Activated naive CD4-positive, alpha-beta T cell treated with anti-CD3 and anti-CD28 coated beads, Interleukin-2, amount 50 U/mL, for 72 hours (primary cell): ENCODE measurements at regions not wholly inside any gene's neighbourhood (a gene's known extent, or its start where the extent isn't known, plus 50 kb on each side); places are given as distances from the start of the nearest gene placed in this dataset.
A peak's percentile ranks its signal among the peaks of the same experiment; 100 is the strongest.
"Not testable (repeated sequence)": the region's sequence is repeated elsewhere in the genome, so short reads cannot be mapped to it uniquely, and the experiment has no call there.

ENCODE experiments used
- ATAC-seq, 2 donors: fragments of 150-1000 bp; cut with Tn5 transposase; 2 replicates each; pipeline ENCODE4 v1.10.0; 2021; ENCODE audit warnings: mild to moderate bottlenecking in 2 of 2, moderate library complexity in 2 of 2
- DNase-seq, 2 donors: peaks; one replicate each; pipeline ENCODE4 v3.0.0; 2021 to 2022; ENCODE audit warnings: low spot score in 2 of 2
- H3K27ac Mint-ChIP-seq, 2 donors: one replicate each; pipeline ENCODE4 v1.8.0; 2022; ENCODE audit warnings: mild to moderate bottlenecking in 2 of 2, mixed read lengths in 2 of 2
- H3K36me3 Mint-ChIP-seq, 2 donors: one replicate each; pipeline ENCODE4 v1.8.0; 2022; ENCODE audit warnings: mixed read lengths in 2 of 2
- H3K9me3 Mint-ChIP-seq, 2 donors: one replicate each; pipeline ENCODE4 v1.8.0; 2022; ENCODE audit warnings: mixed read lengths in 2 of 2

DNA sequence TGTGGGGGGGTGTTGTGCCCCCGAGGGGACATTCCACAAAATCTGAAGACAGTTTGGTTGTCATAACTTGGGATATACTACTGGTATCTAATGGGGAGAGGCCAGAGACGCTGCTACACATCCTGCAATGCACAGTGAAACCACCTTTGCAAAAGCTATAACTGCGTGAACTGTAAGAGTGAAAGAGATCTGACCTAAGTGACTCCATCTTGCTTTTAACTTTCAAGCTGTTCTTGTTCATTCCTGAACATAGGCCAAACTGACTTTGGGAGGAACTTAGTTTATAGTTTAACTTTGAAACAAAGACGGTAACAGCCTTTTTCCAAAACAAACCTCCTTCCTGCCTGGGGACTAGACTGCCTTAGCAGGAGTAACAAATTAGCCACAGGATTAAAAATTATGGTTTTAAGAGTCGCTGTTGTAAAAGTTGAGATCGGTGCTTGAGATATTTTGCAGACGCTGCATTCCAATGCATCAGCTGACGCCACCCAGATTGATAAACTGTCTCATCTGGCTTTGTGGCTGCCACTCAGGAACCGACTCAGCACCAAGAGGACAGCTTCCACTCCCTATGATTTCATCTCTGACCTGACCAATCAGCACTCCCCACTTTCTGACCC, 70.9 kb downstream of the ATXN3L start:
- no peak for ATAC-seq
- peaks cover 0 to 13% of the 10 kb centered on the region in 2 donors for H3K9me3 Mint-ChIP-seq
- peaks cover 0 to 6% of the 10 kb centered on the region in 2 donors for H3K36me3 Mint-ChIP-seq
- DNase-seq: no peak
- no peak overlapping the region for H3K27ac Mint-ChIP-seq

DNA sequence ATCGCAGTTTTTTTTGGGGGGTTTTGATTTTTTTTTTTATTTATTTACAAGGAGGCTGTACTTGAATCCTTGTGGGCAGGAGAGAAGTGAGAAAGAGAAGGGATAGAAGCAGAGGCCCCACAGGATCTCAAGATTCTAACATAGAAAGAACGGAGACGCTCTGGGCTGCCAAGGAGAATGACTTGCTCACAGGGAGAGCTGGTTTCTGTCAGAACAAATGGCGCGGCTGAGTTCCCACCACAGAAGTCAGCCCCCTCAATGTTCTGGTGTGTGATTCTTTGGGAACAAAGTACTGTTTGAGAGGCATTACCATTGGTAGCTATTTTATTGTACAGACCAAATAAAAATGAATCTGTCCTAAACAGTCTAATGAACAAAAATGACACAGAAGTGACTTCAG, 80.6 kb downstream of the ATXN3L start:
- no peak for DNase-seq
- no peak for ATAC-seq
- no peaks in the 10 kb centered on the region for H3K9me3 Mint-ChIP-seq
- no peaks in the 10 kb centered on the region for H3K36me3 Mint-ChIP-seq
- no peak overlapping the region for H3K27ac Mint-ChIP-seq

DNA sequence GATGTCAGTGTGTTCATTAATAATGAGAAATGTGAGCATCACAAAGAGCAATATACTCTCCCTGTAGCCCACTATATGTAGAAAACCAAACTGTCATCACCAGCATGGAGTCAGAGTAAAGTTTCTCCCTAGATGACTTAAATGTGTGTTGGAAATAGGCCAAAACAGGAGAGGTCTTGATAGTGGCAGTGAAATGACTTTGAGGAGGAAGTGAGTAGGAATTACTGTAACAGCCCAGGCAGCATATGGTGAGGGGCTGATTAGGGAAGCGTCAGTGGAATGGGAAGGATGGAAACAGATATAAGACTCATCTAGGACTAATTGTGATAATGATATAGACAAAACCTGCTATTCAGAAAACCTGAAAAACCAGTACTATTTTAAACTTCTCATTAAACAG, 83.9 kb downstream of the ATXN3L start:
- DNase-seq: no peak
- no peak for ATAC-seq
- H3K36me3 Mint-ChIP-seq: no peaks in the 10 kb centered on the region
- H3K9me3 Mint-ChIP-seq: no peaks in the 10 kb centered on the region
- H3K27ac Mint-ChIP-seq: no peak overlapping the region

DNA sequence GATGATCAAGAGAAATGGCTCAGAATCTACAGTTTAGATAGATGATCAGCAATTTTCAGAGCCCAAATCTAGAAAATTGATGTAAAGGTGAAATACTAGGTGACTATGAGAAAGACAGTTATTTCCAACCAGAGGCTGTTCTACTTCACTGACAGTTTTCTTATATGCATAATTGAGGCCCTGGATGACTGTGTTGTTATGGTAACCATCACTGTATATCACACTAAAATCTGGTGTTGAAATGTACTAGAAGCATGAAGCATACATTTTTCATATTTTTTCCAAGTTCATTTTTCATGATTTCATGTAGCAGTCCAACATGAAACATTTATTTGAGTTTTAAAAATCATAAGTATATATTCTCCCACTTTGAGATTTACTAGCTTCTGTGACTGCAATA, 87.4 kb downstream of the ATXN3L start:
- Mint-ChIP-seq H3K36me3 (no peaks in the 10 kb centered on the region), H3K27ac (no peak overlapping the region), H3K9me3 (no peaks in the 10 kb centered on the region)
- DNase-seq (no peak), ATAC-seq (no peak)

DNA sequence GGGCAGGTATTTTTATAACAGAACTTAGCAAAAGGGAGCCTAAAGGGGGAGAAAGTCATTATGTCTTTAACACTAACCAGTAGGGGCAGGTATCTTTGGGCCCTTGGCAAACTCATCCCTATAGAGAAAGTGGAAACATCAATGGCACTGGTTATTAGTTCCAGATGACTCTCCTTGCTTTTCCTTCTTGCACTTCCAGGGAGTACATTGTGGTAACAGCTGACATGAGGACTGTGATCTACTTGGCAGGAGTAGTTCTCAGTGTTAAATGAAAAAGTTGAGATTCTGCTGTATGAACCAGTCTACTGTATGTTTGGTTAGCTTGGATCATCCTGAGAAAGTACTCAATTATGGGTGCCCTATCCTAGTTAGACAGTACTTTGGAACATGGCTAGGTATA, 93.6 kb downstream of the ATXN3L start:
- Mint-ChIP-seq H3K27ac (no peak overlapping the region), H3K9me3 (peaks cover 3 to 10% of the 10 kb centered on the region in 2 donors), H3K36me3 (no peaks in the 10 kb centered on the region)
- DNase-seq (no peak), ATAC-seq (no peak)

DNA sequence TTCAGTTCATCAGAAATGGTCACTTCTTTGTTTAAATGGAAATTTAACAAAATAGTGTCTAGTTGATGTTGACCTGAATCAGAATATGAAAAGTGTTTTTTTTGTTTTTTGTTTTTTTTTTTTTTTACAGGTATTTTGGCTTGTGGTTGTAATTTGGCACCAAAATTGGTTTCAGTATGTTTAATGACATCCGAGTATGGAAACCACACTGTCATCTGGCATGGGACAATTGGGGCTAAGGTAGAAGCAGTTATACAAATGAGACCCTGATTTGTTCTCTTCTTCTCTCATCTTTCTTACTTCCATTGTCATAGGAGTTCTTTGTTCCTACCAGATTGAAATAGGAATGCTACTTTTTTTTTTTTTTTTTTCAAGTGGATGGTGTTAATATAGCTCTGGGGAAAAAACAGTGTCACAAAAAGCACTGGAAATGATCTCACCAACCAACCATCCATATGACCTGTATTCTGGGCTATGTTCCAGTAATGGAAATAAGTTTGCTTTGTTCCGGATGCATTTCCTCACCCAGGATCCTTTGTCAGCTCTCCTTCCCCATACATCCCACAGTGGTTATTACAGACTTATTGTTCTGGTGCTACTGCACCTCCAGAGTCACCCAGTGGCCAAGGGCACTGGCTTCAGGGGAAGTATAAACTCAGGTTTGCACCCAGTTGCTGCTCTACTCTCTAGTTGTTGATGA, 95.8 kb downstream of the ATXN3L start:
- no peaks in the 10 kb centered on the region for H3K36me3 Mint-ChIP-seq
- peaks cover 3 to 10% of the 10 kb centered on the region in 2 donors for H3K9me3 Mint-ChIP-seq
- ATAC-seq (no peak), DNase-seq (no peak)
- H3K27ac Mint-ChIP-seq: no peak overlapping the region

DNA sequence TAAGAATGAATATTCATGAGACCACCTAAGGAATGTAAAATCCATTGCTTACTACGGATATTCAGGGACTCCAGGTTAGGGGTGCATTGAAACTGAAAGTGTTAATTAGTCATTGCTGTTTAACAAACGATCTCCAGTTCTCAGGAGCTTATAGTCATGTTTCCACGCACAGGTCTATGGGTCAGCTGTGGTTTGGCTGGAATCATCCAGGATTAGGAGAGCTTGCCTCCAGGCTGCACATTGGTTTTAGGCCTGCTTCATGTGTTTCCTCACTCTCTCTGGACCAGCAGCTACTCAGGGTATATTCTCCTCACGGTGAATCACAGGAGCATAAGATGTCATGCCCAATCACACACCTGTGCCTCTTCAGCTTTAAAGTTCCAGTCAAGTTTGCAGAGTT, 98.9 kb downstream of the ATXN3L start:
- Mint-ChIP-seq H3K9me3 (peaks cover 3 to 6% of the 10 kb centered on the region in 2 donors), H3K27ac (no peak overlapping the region), H3K36me3 (no peaks in the 10 kb centered on the region)
- ATAC-seq (no peak), DNase-seq (no peak)

DNA sequence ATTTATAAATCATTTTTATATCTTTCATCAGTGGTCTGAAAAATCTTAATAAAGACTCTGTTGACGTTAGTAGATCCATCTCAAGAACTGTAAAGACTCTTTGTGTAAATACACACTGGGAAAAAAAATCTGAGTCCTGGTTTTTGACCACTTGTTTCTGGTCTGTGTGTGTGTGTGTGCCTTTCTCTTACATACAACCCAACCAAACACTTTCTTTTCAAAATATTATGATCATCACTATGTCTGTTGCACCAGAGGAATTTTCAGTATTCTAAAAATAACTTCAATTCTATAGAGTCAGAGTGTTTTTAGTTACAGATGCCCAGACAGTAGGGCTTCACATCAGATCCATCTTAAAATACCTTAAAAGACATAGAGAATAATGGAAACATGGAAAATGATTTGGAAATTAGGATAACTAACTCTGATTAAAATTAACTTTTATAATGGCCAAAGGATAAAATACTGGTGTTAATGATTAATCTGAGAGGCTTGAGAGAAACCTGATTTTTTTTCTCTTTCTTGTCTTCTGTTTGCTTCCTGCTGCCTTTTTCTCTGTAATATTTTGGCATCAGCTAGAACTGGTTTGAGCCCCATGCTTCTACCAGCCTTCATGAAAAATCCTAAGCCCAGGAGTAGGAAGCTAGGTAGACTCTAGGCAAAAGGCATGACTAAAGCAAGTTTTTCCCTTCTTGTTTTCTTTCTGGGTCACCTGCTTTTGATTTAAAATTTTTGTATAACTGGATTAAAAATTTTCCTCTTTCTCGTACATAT, 99.7 kb downstream of the ATXN3L start:
- DNase-seq (no peak), ATAC-seq (no peak)
- H3K9me3 Mint-ChIP-seq: peaks cover 3 to 6% of the 10 kb centered on the region in 2 donors
- H3K27ac Mint-ChIP-seq: no peak overlapping the region
- H3K36me3 Mint-ChIP-seq: no peaks in the 10 kb centered on the region

DNA sequence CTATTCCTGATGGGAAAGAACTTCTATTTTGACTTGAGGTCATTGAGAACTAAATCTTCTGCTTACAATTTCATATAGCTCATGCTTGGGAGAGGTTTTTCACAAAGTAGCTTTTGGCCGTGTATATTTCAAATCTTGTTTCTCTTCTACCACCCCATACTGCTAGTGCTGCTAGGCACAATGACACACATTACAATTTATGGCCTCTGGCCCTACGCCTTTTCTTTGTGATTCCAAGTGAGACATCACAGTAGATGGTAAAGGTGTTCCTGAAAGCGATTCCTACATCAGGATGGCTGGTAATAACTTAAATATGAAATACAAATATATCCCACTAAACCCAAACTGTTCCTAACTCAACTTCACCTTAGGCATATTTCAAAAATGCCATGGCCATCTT, 101.1 kb downstream of the ATXN3L start:
- ATAC-seq (no peak), DNase-seq (no peak)
- no peak overlapping the region for H3K27ac Mint-ChIP-seq
- H3K9me3 Mint-ChIP-seq: peaks cover 3 to 6% of the 10 kb centered on the region in 2 donors
- H3K36me3 Mint-ChIP-seq: no peaks in the 10 kb centered on the region

DNA sequence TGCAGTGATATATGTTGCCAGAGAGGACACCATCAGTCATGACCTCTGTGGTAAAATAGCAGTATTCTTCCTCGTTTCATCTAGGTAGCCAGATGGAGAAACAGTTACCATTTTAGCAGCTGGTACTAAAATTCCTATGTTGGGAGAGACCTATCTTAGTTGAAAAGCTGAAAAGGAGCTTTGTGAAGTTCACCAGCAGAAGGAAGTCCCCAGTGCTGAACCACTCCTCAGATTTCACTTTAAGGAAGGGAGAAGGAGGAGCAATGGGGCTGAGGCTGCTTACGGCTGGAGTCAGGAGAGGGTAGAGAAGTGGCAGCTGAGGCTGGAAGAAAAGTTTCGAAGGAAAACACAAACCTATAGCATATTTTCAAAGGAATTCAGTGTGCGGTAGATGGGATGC, 103.7 kb downstream of the ATXN3L start:
- DNase-seq (no peak), ATAC-seq (no peak)
- no peak overlapping the region for H3K27ac Mint-ChIP-seq
- H3K9me3 Mint-ChIP-seq: no peaks in the 10 kb centered on the region
- no peaks in the 10 kb centered on the region for H3K36me3 Mint-ChIP-seq

DNA sequence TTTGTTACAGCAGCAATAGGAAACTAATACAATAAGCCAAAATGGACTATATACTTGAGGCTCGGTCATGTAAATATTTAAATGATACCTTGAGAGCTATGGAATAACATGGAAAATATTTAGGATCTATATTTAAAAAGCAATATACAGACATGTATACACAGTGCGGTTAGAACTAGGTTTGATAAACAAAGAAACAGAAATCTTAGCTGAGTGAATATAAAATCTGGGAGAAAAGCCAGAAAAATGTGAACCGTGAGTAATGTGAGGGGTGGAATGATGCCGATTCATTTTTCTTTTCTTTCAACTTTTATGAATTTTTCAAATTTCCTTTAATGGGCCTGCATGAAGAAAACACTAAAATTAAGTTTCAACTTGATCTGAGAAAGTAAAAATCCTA, 104.1 kb downstream of the ATXN3L start:
- ATAC-seq: no peak
- Mint-ChIP-seq H3K36me3 (no peaks in the 10 kb centered on the region), H3K9me3 (no peaks in the 10 kb centered on the region), H3K27ac (no peak overlapping the region)
- DNase-seq: no peak

DNA sequence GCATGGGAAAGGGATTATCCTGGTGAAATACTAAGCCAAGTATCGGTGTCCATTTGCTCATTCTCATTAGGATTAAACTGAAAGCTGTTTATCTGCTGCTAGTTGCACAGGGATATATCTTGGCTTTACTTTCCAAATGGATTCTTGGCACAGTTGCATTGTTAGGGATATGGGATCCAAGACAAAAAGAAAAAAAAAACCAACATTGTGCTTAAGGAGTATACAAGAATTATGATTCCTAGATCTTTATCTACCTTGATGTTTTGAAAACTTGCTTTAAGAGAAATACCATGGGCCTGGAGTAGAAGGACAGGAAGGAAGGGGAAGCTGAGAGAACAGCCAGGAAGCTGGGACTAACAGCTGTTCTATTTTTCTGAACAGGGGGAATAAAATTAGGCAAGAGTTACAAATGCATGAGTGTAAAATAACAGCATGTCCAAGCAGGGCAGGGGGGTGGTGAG, 107.6 kb downstream of the ATXN3L start:
- DNase-seq (no peak), ATAC-seq (no peak)

DNA sequence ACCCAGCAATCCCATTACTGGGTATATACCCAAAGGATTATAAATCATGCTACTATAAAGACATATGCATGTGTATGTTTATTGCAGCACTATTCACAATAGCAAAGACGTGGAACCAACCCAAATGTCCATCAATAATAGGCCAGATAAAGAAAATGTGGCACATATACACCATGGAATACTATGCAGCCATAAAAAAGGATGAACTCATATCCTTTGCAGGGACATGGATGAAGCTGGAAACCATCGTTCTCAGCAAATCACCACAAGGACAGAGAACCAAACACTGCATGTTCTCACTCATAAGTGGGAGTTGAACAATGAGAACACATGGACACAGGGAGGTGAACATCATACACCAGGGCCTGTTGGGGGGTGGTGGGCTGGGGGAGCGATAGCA, 109.7 kb downstream of the ATXN3L start:
- not testable (repeated sequence) for DNase-seq, H3K27ac Mint-ChIP-seq, H3K36me3 Mint-ChIP-seq, H3K9me3 Mint-ChIP-seq, ATAC-seq

More for the DNA sequence above, 107.6 kb downstream of the ATXN3L start:
- peak overlapping the region in 1 of 2 donors; percentile 96 for H3K27ac Mint-ChIP-seq
- H3K9me3 Mint-ChIP-seq: no peaks in the 10 kb centered on the region
- H3K36me3 Mint-ChIP-seq: no peaks in the 10 kb centered on the region

DNA sequence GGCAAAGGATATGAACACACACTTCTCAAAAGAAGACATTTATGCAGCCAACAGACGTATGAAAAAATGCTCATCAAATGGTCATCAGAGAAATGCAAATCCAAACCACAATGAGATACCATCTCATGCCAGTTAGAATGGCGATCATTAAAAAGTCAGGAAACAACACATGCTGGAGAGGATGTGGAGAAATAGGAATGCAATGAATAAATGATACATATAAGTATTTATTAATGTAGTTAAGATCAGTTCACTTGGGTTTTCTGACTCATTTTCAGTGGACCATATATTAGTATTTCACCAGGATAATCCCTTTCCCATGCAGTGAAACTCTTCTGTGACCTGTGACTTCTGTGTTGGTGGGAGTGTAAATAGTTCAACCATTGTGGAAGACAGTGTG, 110.1 kb downstream of the ATXN3L start:
- H3K9me3 Mint-ChIP-seq, H3K27ac Mint-ChIP-seq, ATAC-seq, DNase-seq, H3K36me3 Mint-ChIP-seq: not testable (repeated sequence)

DNA sequence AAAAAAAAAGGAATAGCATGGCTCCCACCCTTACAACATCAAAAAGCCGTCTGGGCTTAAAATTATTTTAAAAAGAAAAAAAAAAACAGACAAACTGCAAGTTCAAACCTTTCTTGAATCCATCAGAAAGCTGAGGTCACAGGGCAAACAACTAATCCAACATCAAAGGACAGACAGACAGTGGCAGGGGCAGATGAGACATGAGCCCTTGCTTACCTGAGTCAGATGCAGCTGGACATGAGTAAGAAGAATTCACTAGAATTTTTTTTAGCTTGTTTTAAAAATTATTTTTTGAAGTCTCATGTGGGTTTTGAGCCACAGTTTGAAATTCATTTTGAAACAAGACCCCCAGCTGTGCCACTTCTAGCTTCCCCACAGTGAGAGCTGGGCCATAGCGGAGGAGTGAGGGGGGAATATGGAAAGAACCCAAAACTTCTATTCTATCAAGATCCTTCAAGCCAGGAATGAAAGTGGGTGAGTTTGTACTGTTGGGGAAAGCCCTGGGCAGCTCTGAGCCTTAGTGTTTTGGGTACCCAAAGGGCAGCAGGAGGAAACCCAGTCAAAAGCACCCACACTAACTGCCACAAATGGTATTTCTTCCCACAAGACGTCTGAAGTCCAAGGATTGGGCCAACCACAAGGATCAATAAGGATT, 111.4 kb downstream of the ATXN3L start:
- H3K9me3 Mint-ChIP-seq: no peaks in the 10 kb centered on the region
- no peak overlapping the region for H3K27ac Mint-ChIP-seq
- DNase-seq (no peak), ATAC-seq (no peak)
- no peaks in the 10 kb centered on the region for H3K36me3 Mint-ChIP-seq

DNA sequence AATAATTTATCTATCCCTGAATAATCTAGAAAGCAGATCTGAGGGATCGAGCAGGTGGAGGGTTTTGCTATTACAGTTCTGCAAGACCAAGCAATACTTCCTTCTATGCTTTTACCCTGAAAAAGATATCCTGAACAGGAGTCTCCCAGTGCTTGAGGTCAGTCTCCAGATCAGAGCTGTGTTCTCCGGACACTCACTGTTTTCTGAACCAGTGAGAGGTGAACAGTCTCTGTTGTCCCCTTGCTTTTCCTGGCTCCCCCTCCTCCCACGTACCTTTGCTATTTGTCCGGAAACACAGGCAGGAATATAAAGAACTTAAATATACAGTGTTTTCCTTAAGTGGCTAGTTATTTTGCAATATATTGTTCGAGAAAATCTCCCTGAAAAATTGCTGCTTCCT, 116.6 kb downstream of the ATXN3L start:
- H3K36me3 Mint-ChIP-seq: no peaks in the 10 kb centered on the region
- no peak for DNase-seq
- ATAC-seq: no peak
- H3K27ac Mint-ChIP-seq: no peak overlapping the region
- no peaks in the 10 kb centered on the region for H3K9me3 Mint-ChIP-seq

DNA sequence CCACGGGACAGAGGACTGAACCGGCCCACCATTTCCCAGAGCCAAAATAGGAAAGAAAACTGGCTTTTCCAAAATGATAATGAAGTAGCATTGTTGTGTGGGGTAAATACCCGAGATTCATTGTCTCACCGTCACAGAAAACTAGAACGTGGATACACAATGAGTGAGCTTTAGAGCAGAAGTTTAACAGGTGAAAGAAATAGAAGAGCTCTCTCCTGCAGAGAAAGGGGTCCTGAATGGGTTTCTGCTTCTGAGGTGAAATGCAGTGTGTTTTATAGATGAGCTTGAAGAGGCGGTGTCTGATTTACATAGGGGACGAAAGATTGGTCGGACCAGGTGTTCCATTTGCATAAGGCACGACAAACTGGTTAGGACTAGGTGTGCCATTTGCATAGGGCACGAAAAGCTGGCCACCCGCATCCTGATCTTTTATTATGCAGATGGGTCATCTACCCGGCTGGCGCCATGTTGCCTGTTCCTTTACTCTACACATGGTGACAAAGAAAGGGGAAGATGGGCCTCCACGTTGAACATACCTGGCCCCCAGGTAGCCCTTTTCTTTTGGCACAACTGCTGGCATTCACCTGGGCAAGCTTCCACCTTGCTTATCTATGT, 118.1 kb downstream of the ATXN3L start:
- ATAC-seq: no peak
- Mint-ChIP-seq H3K36me3 (no peaks in the 10 kb centered on the region), H3K9me3 (no peaks in the 10 kb centered on the region), H3K27ac (no peak overlapping the region)
- DNase-seq: no peak
